ENCODE measurements at regions not wholly inside any gene's neighbourhood (a gene's known extent, or its start where the extent isn't known, plus 50 kb on each side); places are given as distances from the start of the nearest gene placed in this dataset.

DNA sequence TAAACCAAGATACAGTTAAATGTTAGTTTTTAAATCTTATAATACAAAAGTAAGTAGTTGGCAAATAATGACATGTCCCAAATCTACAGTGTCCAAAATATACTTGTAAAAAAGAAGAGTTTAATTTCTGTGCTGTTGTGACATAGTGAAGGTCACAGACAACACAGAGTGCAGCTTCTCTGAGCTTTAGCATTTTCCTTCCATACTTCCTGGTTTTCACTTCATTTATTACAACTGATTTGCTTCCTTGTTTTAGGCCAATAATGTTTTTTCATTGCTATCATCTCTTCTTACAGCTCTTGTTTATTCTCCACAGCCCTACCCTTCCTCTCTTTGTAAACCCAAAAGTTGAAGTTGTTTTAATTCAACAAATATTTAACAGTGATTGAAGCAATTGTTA lies 132.4 kb upstream of the TET2 start:
- TF ChIP-seq EZH2phosphoT487 (IDR thresholded peaks at IDR 0.05; ENCODE audit: borderline replicate concordance, low read depth, low read length): no peak
- TF ChIP-seq, protein P1, sequence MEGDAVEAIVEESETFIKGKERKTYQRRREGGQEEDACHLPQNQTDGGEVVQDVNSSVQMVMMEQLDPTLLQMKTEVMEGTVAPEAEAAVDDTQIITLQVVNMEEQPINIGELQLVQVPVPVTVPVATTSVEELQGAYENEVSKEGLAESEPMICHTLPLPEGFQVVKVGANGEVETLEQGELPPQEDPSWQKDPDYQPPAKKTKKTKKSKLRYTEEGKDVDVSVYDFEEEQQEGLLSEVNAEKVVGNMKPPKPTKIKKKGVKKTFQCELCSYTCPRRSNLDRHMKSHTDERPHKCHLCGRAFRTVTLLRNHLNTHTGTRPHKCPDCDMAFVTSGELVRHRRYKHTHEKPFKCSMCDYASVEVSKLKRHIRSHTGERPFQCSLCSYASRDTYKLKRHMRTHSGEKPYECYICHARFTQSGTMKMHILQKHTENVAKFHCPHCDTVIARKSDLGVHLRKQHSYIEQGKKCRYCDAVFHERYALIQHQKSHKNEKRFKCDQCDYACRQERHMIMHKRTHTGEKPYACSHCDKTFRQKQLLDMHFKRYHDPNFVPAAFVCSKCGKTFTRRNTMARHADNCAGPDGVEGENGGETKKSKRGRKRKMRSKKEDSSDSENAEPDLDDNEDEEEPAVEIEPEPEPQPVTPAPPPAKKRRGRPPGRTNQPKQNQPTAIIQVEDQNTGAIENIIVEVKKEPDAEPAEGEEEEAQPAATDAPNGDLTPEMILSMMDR (conservative IDR thresholded peaks at IDR 0.05; ENCODE audit: low read length): no peak
